Activated effector memory CD4-positive, alpha-beta T cell treated with anti-CD3 and anti-CD28 coated beads, Interleukin-2, amount 50 U/mL, for 16 hours (primary cell): ENCODE measurements at regions not wholly inside any gene's neighbourhood (a gene's known extent, or its start where the extent isn't known, plus 50 kb on each side); places are given as distances from the start of the nearest gene placed in this dataset.
A peak's percentile ranks its signal among the peaks of the same experiment; 100 is the strongest.

Experiments used
- DNase-seq: peaks from one replicate; pipeline ENCODE4 v3.0.0-alpha.2; 2020

DNA sequence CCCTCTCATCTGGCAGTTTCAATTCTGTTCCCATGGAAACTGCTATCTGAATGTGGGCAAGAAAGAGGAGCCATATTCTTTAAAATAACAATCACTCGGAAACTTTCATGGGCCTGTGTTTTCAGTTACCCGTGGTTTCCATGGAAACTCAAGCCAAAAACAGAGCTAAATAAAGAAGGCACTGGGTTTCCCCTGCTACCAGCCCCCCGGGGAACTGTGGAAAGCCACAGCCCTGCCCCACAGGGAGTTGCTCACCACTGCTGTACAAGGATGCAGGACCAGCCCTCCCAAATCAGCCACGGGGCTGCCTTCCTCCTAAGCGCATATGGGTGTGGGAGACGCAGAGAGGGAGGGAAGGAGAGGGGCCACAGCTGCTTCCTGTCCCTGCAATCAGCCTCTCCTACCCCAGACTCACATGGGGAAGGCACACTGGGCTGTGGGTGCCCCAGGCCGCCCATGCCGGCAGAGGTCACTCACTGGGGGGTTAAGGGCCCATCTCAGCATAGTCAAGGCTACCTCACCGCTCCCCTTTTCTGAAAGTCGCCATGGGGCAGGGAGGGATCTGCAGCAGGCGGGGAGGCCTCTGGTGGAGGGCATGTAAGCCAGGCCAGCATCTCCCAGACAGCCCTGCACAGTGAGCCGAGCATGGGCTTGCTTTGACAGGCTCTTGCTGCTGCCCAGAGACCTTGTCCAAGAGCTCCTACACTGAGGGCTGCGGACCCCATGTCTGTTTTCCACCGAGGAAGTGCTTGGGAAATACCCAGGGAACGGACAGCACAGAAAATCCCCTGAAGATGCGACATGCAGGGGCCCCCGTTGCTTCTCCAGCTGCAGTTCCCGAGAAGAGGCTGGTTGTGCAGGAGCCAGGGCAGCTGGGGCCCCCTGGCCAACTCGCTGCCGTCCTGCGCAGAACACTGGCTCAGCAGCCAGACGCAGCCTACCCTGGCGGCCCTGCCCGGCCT lies 157.3 kb upstream of the PPP2R2D start:
- DNase-seq: peak; percentile 50

DNA sequence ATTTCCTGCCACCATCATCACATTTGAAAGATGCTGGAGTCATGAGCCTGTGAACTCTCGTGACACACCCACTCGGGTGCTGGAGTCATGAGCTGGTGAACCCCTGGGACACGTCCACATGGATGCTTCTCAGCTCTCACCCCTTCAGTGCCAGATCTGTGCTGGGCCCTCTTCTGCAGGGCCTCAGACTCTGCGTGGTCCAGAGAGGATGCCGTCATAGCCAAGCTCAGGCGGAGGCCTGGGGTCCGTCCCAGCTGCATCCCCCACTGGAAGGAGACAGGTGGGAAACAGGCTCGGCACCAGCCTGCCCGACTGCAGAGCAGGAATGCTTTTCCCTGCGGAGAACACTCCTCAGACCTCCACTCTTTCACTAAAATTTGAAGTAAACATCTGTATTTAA lies 156.5 kb upstream of the PPP2R2D start:
- peak; percentile 56 for DNase-seq

DNA sequence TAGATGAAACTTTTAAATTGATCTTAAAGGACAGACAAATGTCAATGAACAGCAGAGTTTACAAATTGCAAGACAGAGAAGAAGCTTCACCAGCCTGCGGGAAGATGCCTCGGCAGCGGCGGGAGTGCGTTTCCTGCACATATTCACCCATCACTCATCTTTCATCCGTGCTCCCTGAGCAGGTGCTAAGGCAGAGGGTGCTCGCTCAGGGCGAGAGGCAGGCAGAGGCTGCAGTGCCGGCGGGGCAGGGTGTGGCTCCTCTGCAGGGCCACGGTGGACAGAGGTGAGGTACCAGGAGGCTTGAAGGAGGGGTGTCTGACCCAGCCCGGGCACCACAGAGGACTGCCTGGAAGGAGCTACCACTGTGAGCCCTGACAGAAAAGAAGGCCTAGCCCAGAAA lies 155.2 kb upstream of the PPP2R2D start:
- DNase-seq: peak; percentile 47

DNA sequence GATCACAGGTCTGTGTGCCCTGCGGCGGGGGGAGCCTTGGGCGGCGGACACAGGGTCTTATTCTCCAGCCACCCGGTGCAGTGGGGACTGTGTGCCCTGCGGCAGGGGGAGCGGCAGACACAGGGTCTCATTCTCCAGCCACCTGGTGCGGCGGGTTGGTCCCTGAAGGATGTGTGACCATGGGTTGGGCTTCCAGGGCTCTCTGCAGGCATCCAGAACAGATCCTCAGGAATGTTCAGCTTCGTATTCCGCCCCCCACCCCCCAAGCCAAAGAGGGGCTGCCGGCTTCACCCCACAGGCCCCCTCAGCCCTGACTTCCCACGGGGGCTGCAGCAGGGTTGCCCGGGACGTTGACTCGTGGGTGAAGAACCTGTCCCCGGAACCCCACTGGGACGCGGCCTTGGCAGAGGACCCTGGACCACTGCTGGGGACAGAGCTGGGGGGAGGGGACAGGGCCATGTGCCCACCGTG lies 154.5 kb upstream of the PPP2R2D start:
- DNase-seq: peak; percentile 43

DNA sequence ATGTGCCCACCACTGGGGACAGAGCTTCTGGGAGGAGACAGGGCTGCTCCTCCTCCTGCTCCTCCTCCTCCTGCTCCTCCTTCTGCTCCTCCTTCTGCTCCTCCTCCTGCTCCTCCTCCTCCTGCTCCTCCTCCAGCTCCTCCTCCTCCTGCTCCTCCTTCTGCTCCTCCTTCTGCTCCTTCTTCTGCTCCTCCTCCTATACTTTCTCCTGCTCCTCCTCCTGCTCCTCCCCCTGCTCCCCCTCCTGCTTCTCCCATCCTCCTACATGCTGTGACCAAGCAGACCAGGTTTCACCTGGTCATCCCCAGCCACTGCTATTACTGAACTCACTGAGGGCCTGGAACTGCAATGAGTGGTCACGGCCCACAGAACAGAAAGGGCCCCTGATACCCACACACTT lies 154.0 kb upstream of the PPP2R2D start:
- DNase-seq: no peak

DNA sequence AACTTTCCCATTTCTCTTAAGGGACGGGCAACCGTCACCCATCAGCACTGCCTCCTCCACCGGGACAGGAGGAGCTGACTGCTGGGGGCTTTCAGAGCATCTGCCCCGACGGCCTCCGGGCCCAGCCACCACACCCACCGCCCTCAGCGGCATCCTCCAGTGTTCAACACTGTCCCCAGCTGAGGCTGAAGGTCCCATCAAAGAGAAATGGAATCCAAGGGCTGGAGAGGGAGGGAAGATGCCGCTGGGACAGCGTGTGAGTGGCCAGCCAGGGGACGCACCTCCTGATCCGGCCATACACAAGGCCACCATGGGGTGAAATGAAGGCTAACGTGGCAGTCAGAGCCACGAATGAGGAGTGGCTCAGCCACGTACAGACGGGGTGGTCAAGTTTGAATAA lies 153.6 kb upstream of the PPP2R2D start:
- DNase-seq: peak; percentile 14

DNA sequence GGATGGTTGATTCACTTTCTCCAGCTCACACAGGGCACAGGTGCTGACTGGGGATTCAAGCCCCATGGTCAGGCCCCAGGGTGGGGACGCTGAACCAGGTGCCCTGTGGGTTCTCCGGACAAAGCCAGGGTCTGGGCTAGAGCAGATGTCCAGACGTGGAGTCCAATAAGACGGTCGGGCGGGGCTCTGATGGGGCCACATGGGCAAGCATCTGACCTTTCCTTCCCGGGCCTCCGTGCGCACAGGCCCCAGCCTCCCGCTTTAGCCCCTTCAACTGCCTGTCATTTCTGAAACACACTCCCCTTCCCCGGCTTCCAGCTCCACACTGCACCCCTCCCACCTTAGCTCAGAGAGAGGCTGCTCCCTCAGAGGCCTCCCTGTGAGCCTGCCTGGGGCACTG lies 153.0 kb upstream of the PPP2R2D start:
- peak; percentile 53 for DNase-seq

DNA sequence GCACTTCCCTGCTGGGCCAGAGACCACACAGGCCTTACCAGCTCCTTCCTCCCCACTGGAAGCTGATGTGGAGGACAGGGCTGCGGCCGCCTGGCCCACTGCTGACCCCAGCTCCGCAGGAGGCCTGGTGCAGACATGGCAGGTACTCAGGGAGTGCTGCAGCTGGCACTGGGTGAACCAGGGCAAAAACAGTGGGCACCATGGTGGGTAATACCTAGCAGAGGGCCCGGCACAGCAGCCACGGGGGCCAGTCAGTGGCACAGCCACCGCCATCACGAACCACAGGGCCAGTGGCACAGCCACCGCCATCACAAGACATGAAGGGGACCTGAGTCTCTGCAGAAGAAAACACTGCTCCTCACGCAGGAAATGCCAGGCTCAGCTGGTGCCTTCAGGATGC lies 152.6 kb upstream of the PPP2R2D start:
- peak; percentile 45 for DNase-seq

DNA sequence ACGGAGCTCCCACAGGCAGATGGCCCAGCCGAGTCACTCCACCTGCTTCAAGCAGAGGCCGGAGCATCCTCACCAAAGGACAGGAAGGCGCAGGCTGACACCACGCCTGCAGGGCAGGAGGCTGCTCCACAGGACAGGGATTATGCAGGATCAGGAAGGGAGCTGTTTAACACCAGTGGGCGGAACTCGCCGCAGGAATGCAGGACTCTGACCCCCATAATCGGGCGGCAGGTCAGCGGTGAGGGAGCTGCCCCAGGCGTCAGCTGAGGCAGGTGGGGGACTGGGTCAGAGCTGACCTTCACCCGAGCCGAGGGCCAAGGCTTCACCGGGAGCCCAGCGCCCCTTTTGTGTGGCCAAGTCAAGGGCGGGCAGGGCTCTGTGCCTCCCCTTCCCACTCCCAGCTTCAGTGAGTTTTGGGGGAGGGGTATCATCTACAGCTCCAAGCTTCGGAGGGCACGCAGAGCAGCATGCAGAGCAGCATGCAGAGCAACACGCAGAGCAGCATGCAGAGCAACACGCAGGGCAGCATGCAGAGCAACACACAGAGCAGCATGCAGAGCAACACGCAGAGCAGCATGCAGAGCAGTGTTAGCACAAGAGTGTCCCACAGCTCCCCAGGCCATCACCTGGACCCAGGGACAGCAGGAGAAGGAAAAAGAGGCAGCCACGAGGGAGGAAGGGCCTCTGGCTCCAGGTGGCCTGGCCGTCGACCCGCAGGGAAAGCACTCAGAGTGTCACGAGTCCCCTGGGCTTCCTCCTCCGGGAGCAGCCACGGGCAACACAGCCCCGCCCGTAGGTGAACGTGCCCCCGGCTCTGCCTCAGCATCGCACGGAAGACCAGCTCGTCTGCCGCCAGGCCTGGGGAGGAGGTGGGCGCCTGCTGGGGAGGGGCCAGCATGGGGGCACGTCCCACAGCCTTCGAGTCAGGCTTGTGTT lies 151.7 kb upstream of the PPP2R2D start:
- DNase-seq: peak; percentile 60

DNA sequence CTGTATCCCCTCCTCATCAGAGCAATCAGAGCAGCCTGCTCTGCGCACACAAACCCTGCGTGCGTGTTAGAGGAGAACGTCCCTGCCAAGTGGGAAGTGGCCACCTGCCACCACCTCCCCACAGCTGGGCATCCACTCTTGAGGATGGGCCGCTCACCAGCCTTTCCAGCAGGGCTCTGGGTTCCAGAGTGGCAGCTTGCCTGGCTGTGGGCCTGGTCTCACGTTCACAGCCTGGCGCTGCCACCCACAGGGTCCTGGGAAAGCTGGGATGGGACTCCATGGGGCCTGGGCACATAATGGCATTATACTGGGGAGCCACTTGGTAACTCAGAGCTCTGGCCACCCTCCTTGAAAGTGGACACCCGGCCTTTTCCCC lies 151.1 kb upstream of the PPP2R2D start:
- DNase-seq: peak; percentile 50

DNA sequence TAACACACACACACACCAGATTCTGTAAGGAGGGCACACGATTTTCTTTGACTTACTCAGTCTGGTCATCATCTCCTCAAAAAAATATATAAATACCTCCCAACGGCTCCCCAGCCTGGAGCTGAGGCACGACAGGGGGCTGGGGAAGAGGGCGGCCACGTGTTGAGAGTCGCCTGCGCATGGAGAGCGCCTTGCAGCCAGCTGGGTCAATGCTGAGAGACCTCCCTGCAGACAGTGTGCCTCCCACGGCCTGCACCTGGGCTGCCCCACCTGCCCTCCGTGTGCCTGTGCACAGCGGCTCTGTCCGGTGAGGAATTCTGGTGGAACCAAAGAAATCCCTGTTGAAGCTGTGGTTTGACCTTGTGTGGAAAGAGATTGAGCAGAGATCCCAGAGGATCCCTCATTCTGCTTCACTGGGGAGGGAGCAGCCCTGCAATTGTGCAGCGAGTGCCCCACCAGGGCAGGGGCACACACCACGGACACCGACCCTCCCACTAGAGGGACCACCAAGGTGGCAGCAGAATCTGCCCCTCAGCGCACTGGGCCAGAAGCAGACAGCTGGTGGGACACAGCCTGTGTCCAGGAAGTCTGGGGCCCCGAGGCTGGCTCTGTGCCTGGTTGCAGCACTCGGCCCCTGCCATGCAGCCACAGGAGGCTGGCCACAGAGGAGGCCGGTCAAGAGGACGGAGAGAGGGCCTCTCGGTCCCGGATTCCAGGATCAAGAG lies 150.5 kb upstream of the PPP2R2D start:
- peak; percentile 57 for DNase-seq

DNA sequence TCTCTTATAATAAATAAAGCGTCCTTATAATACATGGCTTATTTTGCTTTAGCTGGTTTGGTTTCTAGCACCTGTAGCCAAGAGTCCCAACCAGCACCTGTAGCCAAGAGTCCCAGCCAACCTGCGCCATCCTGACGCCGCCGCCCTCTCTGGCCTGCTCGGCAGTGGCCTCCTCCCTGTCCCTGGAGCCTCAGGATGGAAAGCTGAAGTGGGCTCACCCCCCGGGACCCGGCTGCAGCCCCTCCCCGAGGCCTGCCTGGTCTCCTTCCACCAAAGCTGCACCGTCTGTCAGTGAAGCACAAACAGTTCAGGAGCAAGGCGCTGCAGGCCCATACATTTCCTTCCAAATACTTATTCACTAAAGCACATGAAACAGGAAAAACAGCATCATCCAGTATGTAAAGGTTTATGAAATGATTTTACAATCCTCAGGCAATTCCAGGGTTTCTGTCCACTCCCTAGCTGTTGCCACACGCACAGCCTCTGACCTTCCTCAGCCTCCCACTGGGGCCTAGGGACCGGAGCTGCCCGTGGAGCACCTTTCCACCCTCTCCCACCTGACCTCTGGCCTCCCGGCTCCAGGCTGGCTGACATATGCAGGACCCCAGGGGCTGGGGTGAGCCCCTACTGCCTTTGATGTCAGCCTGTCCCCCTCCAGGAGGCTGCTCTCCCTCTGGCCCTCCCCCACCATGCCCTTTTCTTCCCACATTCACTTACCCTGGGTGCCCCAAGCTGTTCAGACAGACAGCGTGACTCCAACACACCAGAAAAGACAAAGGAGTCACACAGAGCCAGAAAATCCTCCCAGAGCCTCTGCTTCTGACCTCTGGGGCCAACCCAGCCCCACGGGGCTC lies 149.6 kb upstream of the PPP2R2D start:
- peak; percentile 28 for DNase-seq

DNA sequence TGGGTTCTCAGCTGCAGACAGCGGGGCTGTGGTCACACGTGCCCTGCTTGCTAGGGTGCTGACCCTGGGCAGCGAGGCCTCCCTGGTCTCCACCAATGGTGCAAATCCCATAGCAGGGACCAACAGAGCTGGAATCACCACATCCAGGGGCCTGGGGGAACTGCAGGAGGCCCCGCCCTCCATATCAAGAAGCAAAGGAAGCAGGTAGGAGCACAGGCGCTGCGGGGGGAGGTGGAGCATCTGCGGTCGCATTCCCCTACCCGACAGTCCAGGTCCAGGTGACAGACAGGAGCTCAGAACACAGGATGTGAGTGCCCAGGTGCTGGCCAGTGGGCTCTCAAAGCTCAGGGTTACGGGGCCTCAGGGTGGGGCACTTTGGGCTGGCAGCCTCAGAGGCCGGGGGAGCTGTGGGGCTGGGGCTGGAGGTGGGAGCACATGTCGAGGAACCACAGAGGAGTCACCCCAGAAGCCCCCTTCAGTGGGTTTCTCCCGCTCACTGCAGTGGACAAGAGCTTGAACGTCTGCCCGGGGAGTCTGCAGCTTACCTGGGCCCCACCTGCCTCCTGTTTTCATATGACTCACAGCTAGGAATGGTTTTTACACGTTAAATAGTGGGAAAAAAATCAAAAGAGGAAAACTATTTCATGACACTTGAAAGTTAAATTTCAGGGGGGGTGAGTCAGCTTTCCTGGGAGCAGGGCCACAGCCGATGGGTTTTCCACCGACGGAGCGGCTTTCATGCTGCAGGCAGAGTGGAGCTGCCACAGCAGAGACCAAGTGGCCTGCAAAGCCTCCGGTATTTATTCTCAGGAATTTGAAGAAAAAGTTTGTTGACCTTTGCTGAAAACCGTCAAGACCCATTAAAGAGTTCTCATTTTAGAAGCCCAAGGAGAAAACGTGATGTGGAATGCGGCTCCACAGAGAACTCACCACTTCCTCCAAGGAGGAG lies 148.7 kb upstream of the PPP2R2D start:
- peak; percentile 60 for DNase-seq

DNA sequence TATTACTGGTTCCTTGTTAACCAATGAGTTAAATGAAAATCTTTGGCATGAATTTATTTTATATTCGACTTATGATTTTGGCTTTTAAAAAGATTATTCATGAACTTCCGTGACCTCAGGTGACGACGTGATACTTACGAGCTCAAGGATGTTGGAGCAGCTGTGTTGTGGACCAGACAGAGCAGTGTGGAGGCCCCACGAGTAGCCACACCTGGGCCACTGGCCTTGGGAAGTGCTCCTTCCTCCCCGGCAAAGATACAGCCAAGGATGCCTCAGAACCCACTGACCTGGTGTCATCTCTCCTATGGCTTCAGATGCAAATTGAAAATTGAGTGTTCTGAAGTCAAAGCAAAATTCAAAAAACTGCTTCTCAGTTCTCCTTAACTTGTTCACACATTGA lies 147.5 kb upstream of the PPP2R2D start:
- DNase-seq: peak; percentile 16

DNA sequence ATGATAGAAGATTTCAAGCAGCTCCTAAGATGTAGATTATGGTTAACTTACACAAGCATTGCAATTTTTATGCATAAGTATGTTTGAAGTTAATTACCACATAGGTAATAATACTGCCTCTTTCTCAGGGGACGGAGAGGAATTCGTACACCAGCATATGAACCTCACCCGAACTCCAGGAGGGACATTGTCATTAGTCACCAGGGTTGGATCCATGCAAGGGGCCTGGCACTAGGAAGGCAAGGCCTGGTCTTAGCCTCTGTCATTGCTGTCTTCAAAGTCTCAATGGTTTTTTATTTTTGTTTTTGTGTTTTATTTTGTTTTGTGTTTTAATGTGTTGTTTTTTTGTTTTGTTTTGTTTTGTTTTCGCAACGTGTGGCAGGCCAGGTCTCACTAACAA lies 145.6 kb upstream of the PPP2R2D start:
- DNase-seq: peak; percentile 37

DNA sequence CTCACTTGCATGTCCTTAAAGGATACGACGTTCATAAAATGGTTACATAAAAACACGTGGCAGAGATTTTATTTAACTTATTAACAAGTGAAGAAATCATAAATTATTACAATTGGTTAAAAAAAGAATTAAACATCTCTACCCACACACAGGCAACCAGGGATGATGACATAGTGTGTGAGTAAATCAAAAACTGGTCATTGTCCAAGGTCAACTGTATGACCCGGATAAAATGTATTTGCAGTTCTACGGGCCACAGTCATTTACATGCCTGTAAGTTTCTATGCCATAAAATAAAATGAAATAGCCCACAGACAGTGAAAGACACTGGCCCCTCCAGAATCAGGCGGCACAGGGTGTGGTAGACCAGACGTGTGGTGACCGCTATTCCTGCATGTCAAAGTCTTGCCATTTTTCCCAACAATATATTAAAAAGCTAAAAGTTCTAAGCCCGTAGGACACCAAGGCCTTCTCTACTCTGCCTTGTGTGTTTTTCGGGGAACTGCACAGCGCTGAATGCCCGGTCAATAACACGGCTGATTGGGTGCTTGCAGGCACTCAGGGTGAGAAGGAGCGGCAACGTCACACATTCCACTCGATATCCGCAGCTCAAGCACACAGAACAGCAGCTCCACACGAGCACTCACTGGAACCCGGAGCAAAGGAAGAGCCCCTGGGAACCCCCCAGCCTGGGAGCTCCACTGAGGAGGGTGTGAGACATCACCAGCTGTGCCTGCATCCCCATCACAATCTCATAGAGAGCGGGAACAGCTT lies 143.3 kb upstream of the PPP2R2D start:
- peak; percentile 13 for DNase-seq

DNA sequence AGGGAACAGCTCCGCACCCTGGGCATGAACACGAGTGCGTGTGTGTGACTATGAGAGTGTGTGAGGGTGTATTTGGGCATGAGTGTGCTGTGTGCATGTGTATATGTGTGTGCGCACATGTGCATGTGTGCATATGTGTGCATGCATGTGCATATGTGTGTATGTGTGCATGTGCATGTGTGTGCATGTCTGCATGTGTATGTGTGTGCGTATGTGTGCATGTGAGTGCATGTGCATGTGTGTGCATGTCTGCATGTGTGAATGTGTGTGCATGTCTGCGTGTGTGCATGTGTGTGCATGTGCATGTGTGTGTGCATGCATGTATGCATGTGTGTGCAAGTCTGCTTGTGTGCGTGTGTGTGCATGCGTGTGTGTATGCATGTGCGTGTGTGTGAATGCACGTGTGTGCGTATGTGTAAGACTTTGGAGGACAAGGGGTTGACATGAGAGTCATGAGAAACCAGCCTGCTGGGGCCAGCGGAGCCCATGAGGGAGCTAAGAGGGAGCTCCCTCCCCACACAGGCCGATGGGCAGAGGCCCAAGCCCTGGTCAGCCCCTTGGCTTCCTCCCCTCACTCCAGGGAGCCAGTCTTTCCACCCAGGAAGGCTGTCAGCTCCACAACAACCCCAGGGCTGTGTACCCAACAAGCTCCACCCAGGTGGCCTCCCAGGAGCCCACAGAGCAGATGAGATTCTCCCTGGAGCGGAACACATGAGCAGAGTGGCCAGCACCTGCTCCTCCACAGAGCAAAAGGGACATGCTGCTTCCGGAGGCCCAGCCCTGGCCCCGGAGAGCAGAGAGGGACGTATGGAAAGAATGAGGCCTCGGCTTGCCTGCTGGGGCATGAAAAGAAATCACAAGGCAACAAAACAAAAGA lies 142.5 kb upstream of the PPP2R2D start:
- peak; percentile 31 for DNase-seq

DNA sequence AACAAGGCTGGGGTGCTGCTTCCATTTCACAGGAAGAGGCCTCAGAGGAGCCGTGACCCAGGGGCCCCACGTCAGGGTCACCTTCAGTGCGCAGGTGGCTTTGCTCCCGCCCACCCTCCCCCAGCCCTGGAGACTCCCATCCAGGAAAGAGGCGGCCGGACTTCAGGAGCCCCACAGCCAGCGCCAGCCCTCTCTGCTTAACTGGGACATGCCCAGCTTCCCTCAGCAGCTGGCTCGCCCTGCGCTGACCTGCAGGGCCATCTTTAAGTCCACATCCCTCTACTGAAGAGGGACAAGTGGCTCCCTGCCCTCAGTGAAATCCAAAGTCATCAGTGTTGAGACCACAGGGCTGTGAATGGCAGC lies 141.9 kb upstream of the PPP2R2D start:
- peak; percentile 24 for DNase-seq

DNA sequence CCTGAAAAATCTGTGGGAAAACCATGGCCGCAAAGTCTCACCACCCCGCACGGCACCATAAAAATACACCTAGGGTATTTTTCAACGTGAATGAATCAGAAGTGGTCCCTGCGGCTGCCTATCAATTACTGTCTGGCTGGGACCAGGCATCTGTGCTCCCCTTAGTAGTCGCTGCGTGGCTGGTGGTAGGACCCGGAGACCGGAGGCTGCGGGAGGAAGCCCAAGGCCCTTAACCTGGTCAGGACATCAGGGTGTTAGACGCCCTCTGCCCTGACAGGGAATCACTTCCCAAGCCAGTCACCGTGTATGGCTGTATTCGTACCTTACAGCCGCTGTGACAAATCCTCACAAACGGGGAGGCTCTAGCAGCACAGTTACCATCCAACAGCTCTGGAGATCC lies 141.5 kb upstream of the PPP2R2D start:
- peak; percentile 13 for DNase-seq
